OCI-LY7 (cell line): ENCODE measurements at regions not wholly inside any gene's neighbourhood (a gene's known extent, or its start where the extent isn't known, plus 50 kb on each side); places are given as distances from the start of the nearest gene placed in this dataset.

ENCODE experiments used
- EZH2phosphoT487 ChIP-seq: fragments of 200-600 bp; sonication (generic); IDR thresholded peaks from 2 replicates; pipeline ENCODE4 v1.6.1; 2018; ENCODE audit warnings: low read depth, borderline replicate concordance, mild to moderate bottlenecking, mixed run types, antibody characterized with exemption, low read length, moderate library complexity, mixed read lengths
- TF ChIP-seq, protein P1 (sequence below): fragments of 200-600 bp; sonication (generic); conservative IDR thresholded peaks from 2 replicates; pipeline ENCODE4 v1.5.1; 2014; ENCODE audit warnings: mild to moderate bottlenecking, antibody characterized with exemption, low read length, moderate library complexity, mixed read lengths

DNA sequence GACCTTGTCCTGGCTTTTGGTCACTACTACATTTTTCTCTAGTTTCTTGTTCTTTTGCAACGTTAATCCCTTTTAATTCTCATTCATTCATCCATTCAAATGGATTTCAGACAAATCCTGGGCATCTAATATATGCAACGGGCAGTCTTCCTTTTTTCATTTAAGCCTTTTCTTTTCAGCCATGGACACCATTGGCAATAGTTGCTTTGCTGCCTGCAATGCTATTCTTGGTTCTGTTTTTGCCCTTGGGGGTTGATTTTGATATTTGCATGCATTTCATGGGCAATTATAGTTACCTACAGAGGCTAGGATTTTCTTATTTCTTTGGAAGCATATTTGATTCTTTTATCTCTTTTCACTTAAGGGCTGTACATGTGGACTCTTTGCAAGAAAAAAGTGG lies 180.5 kb upstream of the ARX start:
- TF ChIP-seq, protein P1, sequence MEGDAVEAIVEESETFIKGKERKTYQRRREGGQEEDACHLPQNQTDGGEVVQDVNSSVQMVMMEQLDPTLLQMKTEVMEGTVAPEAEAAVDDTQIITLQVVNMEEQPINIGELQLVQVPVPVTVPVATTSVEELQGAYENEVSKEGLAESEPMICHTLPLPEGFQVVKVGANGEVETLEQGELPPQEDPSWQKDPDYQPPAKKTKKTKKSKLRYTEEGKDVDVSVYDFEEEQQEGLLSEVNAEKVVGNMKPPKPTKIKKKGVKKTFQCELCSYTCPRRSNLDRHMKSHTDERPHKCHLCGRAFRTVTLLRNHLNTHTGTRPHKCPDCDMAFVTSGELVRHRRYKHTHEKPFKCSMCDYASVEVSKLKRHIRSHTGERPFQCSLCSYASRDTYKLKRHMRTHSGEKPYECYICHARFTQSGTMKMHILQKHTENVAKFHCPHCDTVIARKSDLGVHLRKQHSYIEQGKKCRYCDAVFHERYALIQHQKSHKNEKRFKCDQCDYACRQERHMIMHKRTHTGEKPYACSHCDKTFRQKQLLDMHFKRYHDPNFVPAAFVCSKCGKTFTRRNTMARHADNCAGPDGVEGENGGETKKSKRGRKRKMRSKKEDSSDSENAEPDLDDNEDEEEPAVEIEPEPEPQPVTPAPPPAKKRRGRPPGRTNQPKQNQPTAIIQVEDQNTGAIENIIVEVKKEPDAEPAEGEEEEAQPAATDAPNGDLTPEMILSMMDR = no peak
- TF ChIP-seq EZH2phosphoT487 = no peak
